ENCODE measurements at regions not wholly inside any gene's neighbourhood (a gene's known extent, or its start where the extent isn't known, plus 50 kb on each side); places are given as distances from the start of the nearest gene placed in this dataset.

- DNase-seq = no peak
These were observed 167.2 kb upstream of the AKR1E2 start for GRCh38 chr10:4658777-4659176.

GRCh38 chr10:4656576-4657194 is 169.3 kb upstream of the AKR1E2 start:
- no peak for DNase-seq

GRCh38 chr10:4655879-4656278 is 170.1 kb upstream of the AKR1E2 start:
- no peak for DNase-seq

- no peak for DNase-seq
These were observed 170.6 kb upstream of the AKR1E2 start for GRCh38 chr10:4655406-4655805.

GRCh38 chr10:4654496-4654895 is 171.5 kb upstream of the AKR1E2 start:
- no peak for DNase-seq

- DNase-seq = no peak
These were observed 172.8 kb upstream of the AKR1E2 start for GRCh38 chr10:4653160-4653559.

GRCh38 chr10:4652111-4653010 is 173.6 kb upstream of the AKR1E2 start:
- DNase-seq = no peak

GRCh38 chr10:4651404-4652037 is 174.5 kb upstream of the AKR1E2 start:
- DNase-seq = peak; percentile 81

GRCh38 chr10:4650582-4650981 is 175.4 kb upstream of the AKR1E2 start:
- no peak for DNase-seq

GRCh38 chr10:4649886-4650508 is 176.0 kb upstream of the AKR1E2 start:
- DNase-seq = peak; percentile 29

GRCh38 chr10:4649471-4649870 is 176.5 kb upstream of the AKR1E2 start:
- DNase-seq = no peak

GRCh38 chr10:4648999-4649398 is 177.0 kb upstream of the AKR1E2 start:
- no peak for DNase-seq

GRCh38 chr10:4647109-4647785 is 178.8 kb upstream of the AKR1E2 start:
- DNase-seq = no peak

GRCh38 chr10:4646547-4646946 is 179.5 kb upstream of the AKR1E2 start:
- no peak for DNase-seq

GRCh38 chr10:4645836-4646235 is 180.2 kb upstream of the AKR1E2 start:
- DNase-seq = no peak

- DNase-seq = no peak
These were observed 182.5 kb upstream of the AKR1E2 start for GRCh38 chr10:4643471-4643870.

GRCh38 chr10:4639960-4640359 is 186.0 kb upstream of the AKR1E2 start:
- DNase-seq = no peak

- no peak for DNase-seq
These were observed 187.9 kb upstream of the AKR1E2 start for GRCh38 chr10:4638099-4638498.

- DNase-seq = no peak
These were observed 188.3 kb upstream of the AKR1E2 start for GRCh38 chr10:4637657-4638056.

- DNase-seq = no peak
These were observed 190.1 kb upstream of the AKR1E2 start for GRCh38 chr10:4635883-4636282.

GRCh38 chr10:4635388-4635787 is 190.6 kb upstream of the AKR1E2 start:
- DNase-seq = no peak

- no peak for DNase-seq
These were observed 192.2 kb upstream of the AKR1E2 start for GRCh38 chr10:4633776-4634175.

- no peak for DNase-seq
These were observed 192.8 kb upstream of the AKR1E2 start for GRCh38 chr10:4633186-4633585.
